HEK293T (cell line): ENCODE measurements at regions not wholly inside any gene's neighbourhood (a gene's known extent, or its start where the extent isn't known, plus 50 kb on each side); places are given as distances from the start of the nearest gene placed in this dataset.

Experiments used
- ARNT ChIP-seq: fragments of 450-650 bp; IDR thresholded peaks from 2 replicates; pipeline ENCODE4 v1.6.1; 2017; ENCODE audit warnings: mild to moderate bottlenecking
- BHLHE40 ChIP-seq: fragments of 450-650 bp; IDR thresholded peaks from 2 replicates; pipeline ENCODE4 v1.6.1; 2016; ENCODE audit warnings: mild to moderate bottlenecking, moderate library complexity, borderline replicate concordance
- CTBP1 ChIP-seq: fragments of 450-650 bp; IDR thresholded peaks from 2 replicates; pipeline ENCODE4 v1.6.1; 2016; ENCODE audit warnings: borderline replicate concordance
- FOXK2 ChIP-seq: fragments of 450-650 bp; IDR thresholded peaks from 2 replicates; pipeline ENCODE4 v1.6.1; 2016; ENCODE audit warnings: mild to moderate bottlenecking
- FOXM1 ChIP-seq: fragments of 450-650 bp; IDR thresholded peaks from 2 replicates; pipeline ENCODE4 v1.6.1; 2017; ENCODE audit warnings: mild to moderate bottlenecking, borderline replicate concordance
- L3MBTL2 ChIP-seq: fragments of 450-650 bp; conservative IDR thresholded peaks from 2 replicates; pipeline ENCODE4 v1.6.1; 2016; ENCODE audit warnings: mild to moderate bottlenecking
- NFRKB ChIP-seq: fragments of 450-650 bp; IDR thresholded peaks from 2 replicates; pipeline ENCODE4 v1.6.1; 2016; ENCODE audit warnings: mild to moderate bottlenecking, moderate library complexity
- PKNOX1 ChIP-seq: fragments of 450-650 bp; IDR thresholded peaks from 2 replicates; pipeline ENCODE4 v1.6.1; 2016
- SP1 ChIP-seq: fragments of 450-650 bp; IDR thresholded peaks from 2 replicates; pipeline ENCODE4 v1.6.1; 2017
- SUZ12 ChIP-seq: fragments of 450-650 bp; IDR thresholded peaks from 2 replicates; pipeline ENCODE4 v1.6.1; 2016; ENCODE audit warnings: mild to moderate bottlenecking
- TARDBP ChIP-seq: fragments of 450-650 bp; IDR thresholded peaks from 2 replicates; pipeline ENCODE4 v1.6.1; 2016
- ZNF384 ChIP-seq: fragments of 450-650 bp; IDR thresholded peaks from 2 replicates; pipeline ENCODE4 v1.6.1; 2016

DNA sequence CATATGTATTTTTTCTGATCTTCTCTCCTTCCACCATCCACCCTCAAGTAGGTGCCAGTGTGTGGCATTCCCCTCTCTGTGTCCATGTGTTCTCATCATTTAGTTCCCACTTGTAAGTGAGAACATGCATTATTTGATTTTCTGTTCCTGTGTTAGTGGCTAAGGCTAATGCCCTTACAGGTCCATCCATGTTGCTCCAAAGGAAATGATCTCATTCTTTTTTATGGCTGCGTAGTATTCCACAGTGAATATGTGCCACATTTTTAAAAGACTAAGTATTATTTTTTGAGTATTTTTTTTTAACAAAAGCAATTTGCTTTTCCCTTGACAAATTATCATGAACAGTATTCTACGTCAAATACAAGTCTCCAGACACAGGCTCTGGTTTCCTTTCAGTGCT is 86.4 kb upstream of the ZNF746 start:
- no peak for TF ChIP-seq TARDBP
- no peak for TF ChIP-seq BHLHE40
- no peak for TF ChIP-seq CTBP1
- TF ChIP-seq FOXM1: no peak
- no peak for TF ChIP-seq SP1
- no peak for TF ChIP-seq FOXK2
- TF ChIP-seq SUZ12: no peak
- TF ChIP-seq ZNF384: no peak
- TF ChIP-seq L3MBTL2: no peak
- no peak for TF ChIP-seq ARNT
- TF ChIP-seq NFRKB: no peak
- no peak for TF ChIP-seq PKNOX1
